ENCODE measurements at regions not wholly inside any gene's neighbourhood (a gene's known extent, or its start where the extent isn't known, plus 50 kb on each side); places are given as distances from the start of the nearest gene placed in this dataset.

DNA sequence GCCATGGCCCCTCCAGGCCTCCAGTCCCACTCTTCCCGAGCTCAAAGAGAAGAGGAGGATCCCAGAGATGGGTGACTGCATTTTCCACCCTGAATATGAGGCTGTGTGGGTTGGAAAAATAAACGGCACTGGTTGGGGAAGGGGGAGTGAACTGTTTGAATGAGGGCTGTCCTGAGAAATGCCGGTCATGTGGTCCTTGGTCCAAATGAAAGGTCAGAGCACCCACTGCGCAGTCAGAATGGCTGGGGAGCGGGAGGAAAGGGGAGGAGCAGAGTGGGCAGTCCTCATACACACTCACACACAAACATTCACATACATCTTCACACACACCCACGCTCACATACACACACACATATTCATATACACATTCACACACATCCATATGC is 83.1 kb downstream of the MRPL14 start:
- TF ChIP-seq, protein P1, sequence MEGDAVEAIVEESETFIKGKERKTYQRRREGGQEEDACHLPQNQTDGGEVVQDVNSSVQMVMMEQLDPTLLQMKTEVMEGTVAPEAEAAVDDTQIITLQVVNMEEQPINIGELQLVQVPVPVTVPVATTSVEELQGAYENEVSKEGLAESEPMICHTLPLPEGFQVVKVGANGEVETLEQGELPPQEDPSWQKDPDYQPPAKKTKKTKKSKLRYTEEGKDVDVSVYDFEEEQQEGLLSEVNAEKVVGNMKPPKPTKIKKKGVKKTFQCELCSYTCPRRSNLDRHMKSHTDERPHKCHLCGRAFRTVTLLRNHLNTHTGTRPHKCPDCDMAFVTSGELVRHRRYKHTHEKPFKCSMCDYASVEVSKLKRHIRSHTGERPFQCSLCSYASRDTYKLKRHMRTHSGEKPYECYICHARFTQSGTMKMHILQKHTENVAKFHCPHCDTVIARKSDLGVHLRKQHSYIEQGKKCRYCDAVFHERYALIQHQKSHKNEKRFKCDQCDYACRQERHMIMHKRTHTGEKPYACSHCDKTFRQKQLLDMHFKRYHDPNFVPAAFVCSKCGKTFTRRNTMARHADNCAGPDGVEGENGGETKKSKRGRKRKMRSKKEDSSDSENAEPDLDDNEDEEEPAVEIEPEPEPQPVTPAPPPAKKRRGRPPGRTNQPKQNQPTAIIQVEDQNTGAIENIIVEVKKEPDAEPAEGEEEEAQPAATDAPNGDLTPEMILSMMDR (IDR thresholded peaks at IDR 0.05), result no peak
- TF ChIP-seq POLR2AphosphoS5 (IDR thresholded peaks at IDR 0.05), result no peak
- no peak for TF ChIP-seq POLR2A (IDR thresholded peaks at IDR 0.05)

All from breast epithelium (tissue), 3 donors.